GM18519 (cell line): ENCODE measurements at regions not wholly inside any gene's neighbourhood (a gene's known extent, or its start where the extent isn't known, plus 50 kb on each side); places are given as distances from the start of the nearest gene placed in this dataset.

ENCODE experiments used
- ATAC-seq: cut with Tn5 transposase; IDR thresholded peaks from one replicate; pipeline ENCODE4 v1.9.1; 2021; ENCODE audit warnings: mild to moderate bottlenecking, moderate library complexity; ENCODE audit not compliant: unreplicated experiment, low FRiP score

- peak; percentile 62 for ATAC-seq
Measured at GRCh38 chr6:16078064-16078463, 50.8 kb upstream of the MYLIP start.

GRCh38 chr6:16069671-16070070, 59.2 kb upstream of the MYLIP start:
- ATAC-seq = no peak

- ATAC-seq = no peak
Measured at GRCh38 chr6:16069222-16069621, 59.7 kb upstream of the MYLIP start.

- ATAC-seq = no peak
Measured at GRCh38 chr6:16067568-16067967, 61.3 kb upstream of the MYLIP start.

- no peak for ATAC-seq
Measured at GRCh38 chr6:16064671-16065072, 64.2 kb upstream of the MYLIP start.

- no peak for ATAC-seq
Measured at GRCh38 chr6:16063580-16063979, 65.3 kb upstream of the MYLIP start.

GRCh38 chr6:16061818-16062217, 67.1 kb upstream of the MYLIP start:
- no peak for ATAC-seq

- ATAC-seq = no peak
Measured at GRCh38 chr6:16060039-16060438, 68.8 kb upstream of the MYLIP start.

GRCh38 chr6:16059496-16059895, 69.4 kb upstream of the MYLIP start:
- ATAC-seq = no peak

- ATAC-seq = no peak
Measured at GRCh38 chr6:16058929-16059345, 69.9 kb upstream of the MYLIP start.

- ATAC-seq = no peak
Measured at GRCh38 chr6:16058201-16058928, 70.5 kb upstream of the MYLIP start.

GRCh38 chr6:16057446-16057845, 71.4 kb upstream of the MYLIP start:
- ATAC-seq = no peak

GRCh38 chr6:16056263-16056870, 72.5 kb upstream of the MYLIP start:
- no peak for ATAC-seq

GRCh38 chr6:16055852-16056251, 73.0 kb upstream of the MYLIP start:
- no peak for ATAC-seq

- ATAC-seq = no peak
Measured at GRCh38 chr6:16049168-16049567, 79.7 kb upstream of the MYLIP start.

- no peak for ATAC-seq
Measured at GRCh38 chr6:16048221-16048620, 80.7 kb upstream of the MYLIP start.

- no peak for ATAC-seq
Measured at GRCh38 chr6:16047435-16047990, 81.4 kb upstream of the MYLIP start.

- no peak for ATAC-seq
Measured at GRCh38 chr6:16045238-16045637, 83.6 kb upstream of the MYLIP start.

GRCh38 chr6:16044211-16044643, 84.7 kb upstream of the MYLIP start:
- ATAC-seq = no peak

GRCh38 chr6:16043171-16044135, 85.4 kb upstream of the MYLIP start:
- no peak for ATAC-seq

- no peak for ATAC-seq
Measured at GRCh38 chr6:16042751-16043150, 86.1 kb upstream of the MYLIP start.
